ENCODE measurements at regions not wholly inside any gene's neighbourhood (a gene's known extent, or its start where the extent isn't known, plus 50 kb on each side); places are given as distances from the start of the nearest gene placed in this dataset.
A peak's percentile ranks its signal among the peaks of the same experiment; 100 is the strongest.

DNA sequence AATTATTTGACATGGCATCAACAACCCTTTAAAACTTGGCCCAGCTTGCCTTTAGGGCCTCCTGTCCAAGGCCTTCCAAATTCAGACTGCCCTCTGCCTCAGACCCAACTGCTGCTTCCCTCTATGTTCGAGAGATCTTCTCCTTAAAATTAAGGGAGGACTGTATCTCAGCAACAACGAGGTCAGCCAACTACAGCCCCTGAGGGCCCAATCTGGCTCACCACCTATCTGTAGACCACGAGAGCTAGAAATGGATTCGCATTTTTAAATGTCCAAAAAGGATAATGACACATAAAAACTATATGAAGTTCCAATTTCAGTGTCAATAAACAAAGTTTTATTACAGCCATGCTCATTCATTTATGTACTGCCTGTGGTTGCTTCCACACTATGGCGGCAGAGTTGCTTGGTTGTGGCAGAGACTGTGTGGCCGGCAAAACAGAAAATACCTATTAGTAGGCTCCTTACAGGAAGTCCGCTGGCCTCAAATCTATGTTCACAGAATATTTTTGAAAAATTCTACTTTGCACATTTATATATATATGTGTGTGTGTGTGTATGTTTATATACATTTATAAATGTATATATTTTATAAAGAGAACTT is 1026.9 kb downstream of the BCL11B start:
- 0 out of 2 replicates have a peak overlapping the region, but pooled peaks have one; percentile 8 for H3K27ac ChIP-seq
- TF ChIP-seq, protein P1, sequence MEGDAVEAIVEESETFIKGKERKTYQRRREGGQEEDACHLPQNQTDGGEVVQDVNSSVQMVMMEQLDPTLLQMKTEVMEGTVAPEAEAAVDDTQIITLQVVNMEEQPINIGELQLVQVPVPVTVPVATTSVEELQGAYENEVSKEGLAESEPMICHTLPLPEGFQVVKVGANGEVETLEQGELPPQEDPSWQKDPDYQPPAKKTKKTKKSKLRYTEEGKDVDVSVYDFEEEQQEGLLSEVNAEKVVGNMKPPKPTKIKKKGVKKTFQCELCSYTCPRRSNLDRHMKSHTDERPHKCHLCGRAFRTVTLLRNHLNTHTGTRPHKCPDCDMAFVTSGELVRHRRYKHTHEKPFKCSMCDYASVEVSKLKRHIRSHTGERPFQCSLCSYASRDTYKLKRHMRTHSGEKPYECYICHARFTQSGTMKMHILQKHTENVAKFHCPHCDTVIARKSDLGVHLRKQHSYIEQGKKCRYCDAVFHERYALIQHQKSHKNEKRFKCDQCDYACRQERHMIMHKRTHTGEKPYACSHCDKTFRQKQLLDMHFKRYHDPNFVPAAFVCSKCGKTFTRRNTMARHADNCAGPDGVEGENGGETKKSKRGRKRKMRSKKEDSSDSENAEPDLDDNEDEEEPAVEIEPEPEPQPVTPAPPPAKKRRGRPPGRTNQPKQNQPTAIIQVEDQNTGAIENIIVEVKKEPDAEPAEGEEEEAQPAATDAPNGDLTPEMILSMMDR (conservative IDR thresholded peaks at IDR 0.05) = no peak
- no peak for TF ChIP-seq ZFX (IDR thresholded peaks at IDR 0.05)

DNA sequence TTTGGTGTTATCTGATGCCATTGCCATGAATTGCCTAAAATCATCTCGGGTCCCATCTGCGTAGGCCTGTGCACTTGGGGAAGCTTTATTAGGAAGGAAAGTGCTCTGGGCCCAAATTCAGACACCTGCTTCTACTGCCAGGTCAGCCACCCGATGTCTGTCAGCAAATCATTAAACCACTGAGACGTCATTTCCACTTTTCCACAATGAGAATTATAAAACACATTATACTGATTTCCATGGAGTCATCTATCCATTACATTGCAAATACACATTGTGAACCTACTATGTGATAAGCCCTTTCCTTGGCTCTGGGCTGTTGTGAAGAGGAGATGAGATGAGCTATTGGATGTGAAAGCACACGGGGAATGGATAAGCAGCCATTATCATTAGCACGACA is 1022.9 kb downstream of the BCL11B start:
- TF ChIP-seq, protein P1 (conservative IDR thresholded peaks at IDR 0.05) = no peak
- TF ChIP-seq ZFX (IDR thresholded peaks at IDR 0.05) = no peak
- peak overlapping the region; percentile 61; the same call in 1 of the 2 replicates for H3K27ac ChIP-seq

DNA sequence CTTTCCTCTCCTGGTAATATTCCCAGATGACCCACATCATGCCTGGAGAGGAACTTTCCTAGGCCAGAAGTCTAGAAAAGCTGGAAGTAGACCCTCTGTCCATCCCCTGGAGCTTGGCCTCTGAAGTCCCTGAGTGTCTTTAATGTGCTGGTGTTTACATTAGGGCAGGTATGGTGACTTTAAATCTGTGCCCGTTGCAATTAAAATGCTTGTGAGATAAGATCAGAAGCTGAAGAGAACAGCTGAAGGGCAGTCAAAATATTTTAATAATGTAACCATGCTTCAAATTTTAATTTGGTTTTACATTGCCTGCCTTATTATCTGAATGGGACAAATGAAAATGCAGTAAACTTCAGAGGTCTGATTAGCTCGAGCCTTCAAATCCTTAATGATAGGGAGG is 1022.5 kb downstream of the BCL11B start:
- TF ChIP-seq ZFX (IDR thresholded peaks at IDR 0.05) = no peak
- TF ChIP-seq, protein P1 (conservative IDR thresholded peaks at IDR 0.05) = no peak
- peak overlapping the region; percentile 61 for H3K27ac ChIP-seq

DNA sequence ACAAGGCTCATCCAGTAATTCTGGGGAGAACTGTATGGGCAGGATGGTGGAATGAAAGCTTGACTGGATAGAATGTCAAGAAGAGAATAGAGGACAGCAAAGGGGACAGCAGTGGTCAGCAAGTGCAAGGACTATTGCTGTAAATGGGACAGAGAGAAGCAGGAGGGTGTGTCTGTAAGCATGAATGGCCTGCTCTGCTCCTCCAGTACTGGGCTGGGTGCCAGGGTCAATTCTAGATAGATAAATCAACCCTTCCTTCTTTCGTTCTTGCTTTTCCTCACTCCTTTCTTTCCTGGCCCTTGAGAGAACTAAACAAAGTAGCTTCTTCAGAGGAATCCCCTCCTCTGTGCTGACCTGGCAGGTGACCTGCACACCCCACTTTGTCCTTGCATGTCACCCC is 1019.2 kb downstream of the BCL11B start:
- no peak overlapping the region for H3K27ac ChIP-seq
- TF ChIP-seq, protein P1 (conservative IDR thresholded peaks at IDR 0.05) = no peak
- no peak for TF ChIP-seq ZFX (IDR thresholded peaks at IDR 0.05)

DNA sequence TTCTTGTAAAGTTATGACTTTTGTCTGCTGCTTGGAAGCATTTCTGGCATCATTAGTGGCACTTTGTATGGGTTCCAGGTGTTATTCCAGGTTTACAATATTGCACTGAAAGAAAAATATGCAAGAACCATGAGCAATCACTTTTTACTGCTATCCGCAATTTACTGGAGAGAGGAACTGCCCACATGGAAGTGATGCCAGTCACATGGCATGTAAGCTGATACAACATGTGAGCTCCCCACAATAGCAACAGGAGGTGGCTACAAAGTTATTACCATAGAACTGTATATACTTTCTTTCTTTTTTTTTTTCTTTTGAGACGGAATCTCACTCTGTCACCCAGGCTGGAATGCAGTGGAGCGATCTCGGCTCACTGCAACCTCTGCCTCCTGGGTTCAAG is 1012.1 kb downstream of the BCL11B start:
- no peak for TF ChIP-seq ZFX (IDR thresholded peaks at IDR 0.05)
- TF ChIP-seq, protein P1 (conservative IDR thresholded peaks at IDR 0.05) = no peak
- H3K27ac ChIP-seq = no peak overlapping the region

DNA sequence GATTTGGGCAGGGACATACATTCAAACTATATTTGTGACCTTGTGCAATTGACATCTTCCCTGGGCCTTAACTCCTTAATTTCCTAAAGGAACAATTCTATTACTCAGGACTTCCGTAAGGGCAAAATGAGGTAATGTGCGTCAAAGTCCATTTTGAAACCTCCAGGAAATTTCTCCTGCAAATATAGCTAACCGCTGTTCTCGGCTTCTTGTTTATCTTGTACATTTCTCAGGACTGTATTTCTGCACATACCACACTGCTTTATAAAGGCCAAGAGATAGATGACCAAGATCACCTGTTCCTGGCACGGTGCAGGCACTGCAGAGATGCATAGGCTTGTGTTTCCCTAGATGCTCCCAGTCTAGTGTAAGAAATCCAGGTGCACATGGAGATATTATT is 1009.4 kb downstream of the BCL11B start:
- no peak for TF ChIP-seq ZFX (IDR thresholded peaks at IDR 0.05)
- TF ChIP-seq, protein P1 (conservative IDR thresholded peaks at IDR 0.05) = no peak
- no peak overlapping the region for H3K27ac ChIP-seq

DNA sequence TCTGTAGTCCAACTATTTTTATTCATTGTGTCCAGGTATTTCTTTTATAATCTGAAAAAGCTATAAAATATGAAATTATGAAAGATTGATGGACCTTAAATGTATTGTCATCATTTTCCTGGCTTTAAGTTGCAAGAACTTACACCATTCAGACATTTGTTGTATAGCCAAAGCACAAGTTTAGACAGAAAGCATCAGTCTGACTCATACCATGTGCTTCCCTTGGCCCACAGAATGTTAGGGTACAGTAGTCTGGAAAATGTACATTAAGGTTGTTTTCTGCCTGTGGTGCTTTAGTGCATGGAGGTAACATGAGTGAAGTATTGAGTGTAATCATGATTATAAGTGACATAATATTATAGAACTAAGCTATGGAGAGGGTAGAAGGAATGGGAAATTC is 1002.5 kb downstream of the BCL11B start:
- TF ChIP-seq ZFX (IDR thresholded peaks at IDR 0.05) = no peak
- TF ChIP-seq, protein P1 (conservative IDR thresholded peaks at IDR 0.05) = no peak
- no peak overlapping the region for H3K27ac ChIP-seq
